H1 (cell line): ENCODE measurements at regions not wholly inside any gene's neighbourhood (a gene's known extent, or its start where the extent isn't known, plus 50 kb on each side); places are given as distances from the start of the nearest gene placed in this dataset.

Experiments used
- CBX5 ChIP-seq: fragments of 300-800, 300-1000 bp; sonication (generic); IDR thresholded peaks from 2 replicates; pipeline ENCODE4 v1.7.1; 2016; ENCODE audit warnings: antibody characterized with exemption, low read length, low read depth
- CBX8 ChIP-seq: fragments of 300-800, 300-1000 bp; sonication (generic); IDR thresholded peaks from 2 replicates; pipeline ENCODE4 v1.7.1; 2016; ENCODE audit warnings: low read depth, low read length, borderline replicate concordance
- POLR2AphosphoS5 ChIP-seq: IDR thresholded peaks from 2 replicates; pipeline ENCODE4 v1.6.1; 2011; ENCODE audit warnings: low read depth, low read length
- RXRA ChIP-seq: IDR thresholded peaks from 2 replicates; pipeline ENCODE4 v1.6.1; 2011; ENCODE audit warnings: low read depth, mild to moderate bottlenecking, low read length, moderate library complexity; ENCODE audit not compliant: insufficient read depth

DNA sequence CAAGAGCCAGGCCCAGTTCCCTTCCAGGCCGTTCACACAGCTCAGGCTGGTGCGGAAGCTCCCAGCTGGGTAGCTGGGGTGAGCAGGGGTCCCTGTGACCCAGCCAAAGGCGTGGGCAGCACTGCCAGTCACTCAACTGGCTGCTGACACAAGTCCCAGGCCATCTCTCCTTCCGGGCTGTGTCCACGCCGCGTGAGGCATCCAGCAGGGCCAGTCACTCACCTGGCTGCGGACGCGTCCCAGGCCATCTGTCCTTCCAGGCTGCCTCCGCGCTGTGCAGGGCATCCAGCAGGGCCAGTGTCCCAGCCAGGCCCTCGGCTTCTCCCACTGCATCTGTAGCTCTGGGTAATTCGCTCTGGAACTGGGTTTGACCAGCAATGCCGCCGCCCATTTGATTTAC, 184.2 kb downstream of the BRD1 start (continued):
- TF ChIP-seq RXRA (no peak), CBX8 (no peak), CBX5 (no peak), POLR2AphosphoS5 (no peak)
- TF ChIP-seq, all 59 proteins: peak for 0
